ENCODE measurements at regions not wholly inside any gene's neighbourhood (a gene's known extent, or its start where the extent isn't known, plus 50 kb on each side); places are given as distances from the start of the nearest gene placed in this dataset.

- no peak for TF ChIP-seq GABPB2 (CRISPR knock-in tag; conservative IDR thresholded peaks at IDR 0.05)
- TF ChIP-seq LARP7 (IDR thresholded peaks at IDR 0.05): no peak
- TF ChIP-seq DPF2 (IDR thresholded peaks at IDR 0.05): no peak
- TF ChIP-seq NR3C1 (CRISPR knock-in tag; IDR thresholded peaks at IDR 0.05): no peak
- TF ChIP-seq POLR2A (conservative IDR thresholded peaks at IDR 0.05): no peak
- no peak for TF ChIP-seq ZBTB49 (CRISPR knock-in tag; IDR thresholded peaks at IDR 0.05; ENCODE audit: borderline replicate concordance)
- TF ChIP-seq ZNF609 (CRISPR knock-in tag; IDR thresholded peaks at IDR 0.05; ENCODE audit: borderline replicate concordance): no peak
- no peak for TF ChIP-seq ZBTB17 (CRISPR knock-in tag; IDR thresholded peaks at IDR 0.05)
- TF ChIP-seq CTCF (IDR thresholded peaks at IDR 0.05 in 2 of 3, conservative IDR thresholded peaks at IDR 0.05 in 1 of 3; ENCODE audit: insufficient read depth in 2 of 3, low read depth in 1 of 3, low read length in 3 of 3): no peak
- TF ChIP-seq YY1 (IDR thresholded peaks at IDR 0.05; ENCODE audit: borderline replicate concordance in 1 of 3, control insufficient read depth in 1 of 3, extremely low read depth in 1 of 3, insufficient read depth in 3 of 3, insufficient read length in 1 of 3, insufficient replicate concordance in 2 of 3, low read depth in 1 of 3, low read length in 2 of 3): no peak
Observed at GRCh38 chr9:86449246-86449645, 95.0 kb upstream of the TUT7 start.

All from K562 (cell line).